Naive thymus-derived CD4-positive, alpha-beta T cell (primary cell): ENCODE measurements at regions not wholly inside any gene's neighbourhood (a gene's known extent, or its start where the extent isn't known, plus 50 kb on each side); places are given as distances from the start of the nearest gene placed in this dataset.

Source experiments
- ATAC-seq: fragments of 150-1000 bp; cut with Tn5 transposase; 2 replicates; pipeline ENCODE4 v1.10.0; 2021; ENCODE audit warnings: mild to moderate bottlenecking, moderate library complexity
- CTCF ChIA-PET: fragments of 350-600 bp; sonication (Branson Sonifier 250); formaldehyde crosslinking; loops from one replicate; lab custom pipeline; 2021; ENCODE audit warnings: antibody characterized with exemption; lab: Charles Lee
- POLR2A ChIA-PET: fragments of 350-600 bp; sonication (Branson Sonifier 250); formaldehyde crosslinking; loops from one replicate; lab custom pipeline; 2021; ENCODE audit warnings: antibody characterized with exemption, inconsistent platforms; lab: Charles Lee
- DNase-seq, 9 donors: peaks; one replicate each; pipeline versions ENCODE4 v3.0.0 to v3.0.0-alpha.2; 2020 to 2022; ENCODE audit warnings: mixed read lengths in 1 of 9
- H3K27ac ChIP-seq: one replicate; pipeline ENCODE4 v1.7.0; 2013; ENCODE audit warnings: mild to moderate bottlenecking, low read depth, low read length, moderate library complexity
- H3K27me3 ChIP-seq, 2 donors: one replicate each; pipeline ENCODE4 v1.7.0; 2013; ENCODE audit warnings: low read length in 2 of 2, mild to moderate bottlenecking in 2 of 2, moderate library complexity in 2 of 2; ENCODE audit not compliant: control insufficient read depth in 2 of 2, insufficient read depth in 2 of 2
- H3K36me3 ChIP-seq, 3 experiments: 1 replicate in 2 of 3; 2 replicates in 1 of 3; pipeline ENCODE4 v1.7.0; 2013; ENCODE audit warnings: low read length in 3 of 3, mild to moderate bottlenecking in 3 of 3, moderate library complexity in 1 of 3; ENCODE audit not compliant: insufficient read depth in 3 of 3, control insufficient read depth in 2 of 3
- H3K4me1 ChIP-seq, 2 donors: one replicate each; pipeline ENCODE4 v1.7.0; 2013; ENCODE audit warnings: low read length in 2 of 2, mild to moderate bottlenecking in 2 of 2, moderate library complexity in 1 of 2; ENCODE audit not compliant: control insufficient read depth in 2 of 2, insufficient read depth in 2 of 2
- H3K4me3 ChIP-seq: 2 replicates; pipeline ENCODE4 v1.7.0; 2013; ENCODE audit warnings: mild to moderate bottlenecking, low read length
- H3K9me3 ChIP-seq, 3 experiments: 1 replicate in 2 of 3; 2 replicates in 1 of 3; pipeline ENCODE4 v1.7.0; 2013; ENCODE audit warnings: low read length in 3 of 3; ENCODE audit not compliant: control insufficient read depth in 2 of 3
- H3K27ac Mint-ChIP-seq, 9 donors: one replicate each; pipeline ENCODE4 v1.8.0; 2020 to 2022; ENCODE audit warnings: mixed read lengths in 9 of 9, mild to moderate bottlenecking in 8 of 9, moderate library complexity in 5 of 9, inconsistent platforms in 2 of 9
- H3K27me3 Mint-ChIP-seq, 5 donors: one replicate each; pipeline ENCODE4 v1.8.0; 2021 to 2022; ENCODE audit warnings: mixed read lengths in 5 of 5, mild to moderate bottlenecking in 1 of 5
- H3K36me3 Mint-ChIP-seq, 5 donors: one replicate each; pipeline ENCODE4 v1.8.0; 2020 to 2022; ENCODE audit warnings: mixed read lengths in 5 of 5, mild to moderate bottlenecking in 3 of 5, inconsistent platforms in 1 of 5
- H3K4me1 Mint-ChIP-seq, 7 donors: one replicate each; pipeline ENCODE4 v1.8.0; 2020 to 2022; ENCODE audit warnings: mixed read lengths in 7 of 7, mild to moderate bottlenecking in 3 of 7, inconsistent platforms in 1 of 7
- H3K4me3 Mint-ChIP-seq, 10 donors: one replicate each; pipeline ENCODE4 v1.8.0; 2020 to 2022; ENCODE audit warnings: mild to moderate bottlenecking in 10 of 10, mixed read lengths in 10 of 10, moderate library complexity in 6 of 10, inconsistent platforms in 2 of 10
- H3K9me3 Mint-ChIP-seq, 11 donors: one replicate each; pipeline ENCODE4 v1.8.0; 2020 to 2022; ENCODE audit warnings: mixed read lengths in 11 of 11, mild to moderate bottlenecking in 4 of 11, inconsistent platforms in 1 of 11, moderate library complexity in 1 of 11
- intact Hi-C, 2 donors: fragments of 100-400 bp; cut with micrococcal nuclease; formaldehyde crosslinking; loops; one replicate each; pipeline ENCODE4 v1.15.1; 2023

GRCh38 chr4:117770269-117771102 lies 263.8 kb upstream of the NDST3 start:
- no peaks in the 10 kb centered on the region for H3K27me3 ChIP-seq
- no peaks in the 10 kb centered on the region for H3K4me1 ChIP-seq
- ATAC-seq: no peak
- no peak for DNase-seq
- intact Hi-C loops: no loop called here
- Mint-ChIP-seq H3K4me1 (peaks cover 0 to 2% (median 0%) of the 10 kb centered on the region in 7 donors), H3K27me3 (no peaks in the 10 kb centered on the region), H3K27ac (no peak overlapping the region), H3K36me3 (no peaks in the 10 kb centered on the region), H3K9me3 (peaks cover 0 to 2% (median 0%) of the 10 kb centered on the region in 11 donors), H3K4me3 (no peak overlapping the region)
- no peaks in the 10 kb centered on the region for H3K9me3 ChIP-seq
- H3K4me3 ChIP-seq: no peak overlapping the region
- CTCF ChIA-PET: no interaction called here
- POLR2A ChIA-PET: no interaction called here
- H3K27ac ChIP-seq: no peak overlapping the region
- no peaks in the 10 kb centered on the region for H3K36me3 ChIP-seq

DNA sequence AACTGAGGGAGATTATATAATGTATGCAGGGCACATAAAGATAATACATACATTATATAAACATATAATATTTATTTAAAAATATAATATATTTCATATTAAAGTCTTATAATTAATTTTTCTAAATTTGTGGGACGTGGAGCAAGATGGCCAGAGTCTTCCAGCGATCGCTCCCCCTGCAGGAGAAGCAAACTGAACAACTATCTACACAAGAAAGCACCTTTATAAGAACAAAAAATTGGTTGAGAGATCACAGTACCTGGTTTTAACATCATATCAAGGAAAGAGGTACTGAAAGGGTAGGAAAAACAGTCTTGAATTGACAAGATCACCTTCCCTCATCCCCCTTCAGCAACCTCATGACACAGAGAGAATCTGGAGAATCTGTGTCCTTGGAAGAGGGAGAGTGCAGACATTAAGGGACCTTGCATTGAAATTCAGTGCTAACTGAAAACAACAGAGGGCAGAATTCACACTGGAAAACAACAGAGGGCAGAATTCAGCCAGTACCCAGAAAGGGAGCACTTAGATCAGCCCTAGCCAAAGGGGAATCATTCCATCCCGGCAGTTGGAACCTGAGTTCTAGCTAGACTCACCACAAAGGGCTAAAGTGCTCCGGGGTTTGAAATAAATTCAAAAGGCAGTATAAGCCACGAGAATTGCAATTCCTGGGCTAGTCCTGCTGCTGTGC lies 262.5 kb upstream of the NDST3 start:
- no peaks in the 10 kb centered on the region for H3K9me3 ChIP-seq
- DNase-seq (no peak), ATAC-seq (no peak)
- no peaks in the 10 kb centered on the region for H3K27me3 ChIP-seq
- H3K4me1 Mint-ChIP-seq: peaks cover 0 to 2% (median 0%) of the 10 kb centered on the region in 7 donors
- no peaks in the 10 kb centered on the region for H3K27me3 Mint-ChIP-seq
- no peaks in the 10 kb centered on the region for H3K36me3 Mint-ChIP-seq
- CTCF ChIA-PET: no interaction called here
- no peak overlapping the region for H3K27ac ChIP-seq
- intact Hi-C loops: no loop called here
- H3K4me1 ChIP-seq: no peaks in the 10 kb centered on the region
- no peak overlapping the region for H3K4me3 Mint-ChIP-seq
- no peaks in the 10 kb centered on the region for H3K36me3 ChIP-seq
- peaks cover 0 to 4% (median 0%) of the 10 kb centered on the region in 11 donors for H3K9me3 Mint-ChIP-seq
- H3K4me3 ChIP-seq: no peak overlapping the region
- POLR2A ChIA-PET: no interaction called here
- no peak overlapping the region for H3K27ac Mint-ChIP-seq

GRCh38 chr4:117773064-117773936 lies 261.0 kb upstream of the NDST3 start:
- Histone ChIP-seq H3K27ac (no peak overlapping the region), H3K9me3 (no peaks in the 10 kb centered on the region), H3K36me3 (no peaks in the 10 kb centered on the region), H3K4me3 (no peak overlapping the region), H3K4me1 (no peaks in the 10 kb centered on the region), H3K27me3 (no peaks in the 10 kb centered on the region)
- Mint-ChIP-seq H3K27ac (no peak overlapping the region), H3K27me3 (no peaks in the 10 kb centered on the region), H3K4me3 (no peak overlapping the region), H3K9me3 (peaks cover 0 to 4% (median 0%) of the 10 kb centered on the region in 11 donors), H3K36me3 (no peaks in the 10 kb centered on the region), H3K4me1 (no peaks in the 10 kb centered on the region)
- POLR2A ChIA-PET: no interaction called here
- CTCF ChIA-PET: no interaction called here
- no peak for ATAC-seq
- no peak for DNase-seq
- intact Hi-C loops: no loop called here

- H3K27me3 Mint-ChIP-seq: no peaks in the 10 kb centered on the region
- H3K36me3 Mint-ChIP-seq: no peaks in the 10 kb centered on the region
- Histone ChIP-seq H3K27me3 (no peaks in the 10 kb centered on the region), H3K9me3 (no peaks in the 10 kb centered on the region), H3K4me1 (no peaks in the 10 kb centered on the region), H3K36me3 (no peaks in the 10 kb centered on the region), H3K4me3 (no peak overlapping the region), H3K27ac (no peak overlapping the region)
- intact Hi-C loops: no loop called here
- no peaks in the 10 kb centered on the region for H3K4me1 Mint-ChIP-seq
- H3K4me3 Mint-ChIP-seq: no peak overlapping the region
- ATAC-seq (no peak), DNase-seq (no peak)
- ChIA-PET CTCF (no interaction called here), POLR2A (no interaction called here)
- H3K9me3 Mint-ChIP-seq: peaks cover 0 to 4% (median 0%) of the 10 kb centered on the region in 11 donors
- no peak overlapping the region for H3K27ac Mint-ChIP-seq
Measured at GRCh38 chr4:117777721-117778120, 256.6 kb upstream of the NDST3 start.

DNA sequence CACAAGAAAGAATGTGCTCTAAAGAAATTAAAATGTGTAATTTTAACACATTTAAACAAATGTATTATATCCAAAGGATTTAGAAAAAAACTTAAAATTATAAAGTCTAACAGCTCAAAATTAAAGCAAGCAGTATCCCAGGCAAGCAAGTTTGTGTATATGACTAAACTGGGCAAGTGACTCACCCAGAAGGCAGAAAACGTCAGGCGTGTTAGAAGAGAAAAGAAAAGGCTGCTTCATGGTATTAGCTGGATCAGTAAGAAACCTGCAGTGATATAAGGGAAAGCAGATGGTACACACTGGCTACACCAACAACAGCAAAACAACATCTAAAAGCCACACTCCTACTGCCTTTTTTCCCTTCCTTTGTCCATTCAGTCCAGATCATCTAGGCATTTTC lies 250.6 kb upstream of the NDST3 start:
- DNase-seq (no peak), ATAC-seq (no peak)
- Mint-ChIP-seq H3K9me3 (no peaks in the 10 kb centered on the region), H3K27ac (no peak overlapping the region), H3K27me3 (no peaks in the 10 kb centered on the region), H3K4me1 (no peaks in the 10 kb centered on the region), H3K36me3 (no peaks in the 10 kb centered on the region), H3K4me3 (no peak overlapping the region)
- ChIA-PET POLR2A (no interaction called here), CTCF (no interaction called here)
- no peak overlapping the region for H3K4me3 ChIP-seq
- intact Hi-C loops: no loop called here
- H3K36me3 ChIP-seq: no peaks in the 10 kb centered on the region
- H3K4me1 ChIP-seq: no peaks in the 10 kb centered on the region
- no peaks in the 10 kb centered on the region for H3K27me3 ChIP-seq
- no peaks in the 10 kb centered on the region for H3K9me3 ChIP-seq
- no peak overlapping the region for H3K27ac ChIP-seq

DNA sequence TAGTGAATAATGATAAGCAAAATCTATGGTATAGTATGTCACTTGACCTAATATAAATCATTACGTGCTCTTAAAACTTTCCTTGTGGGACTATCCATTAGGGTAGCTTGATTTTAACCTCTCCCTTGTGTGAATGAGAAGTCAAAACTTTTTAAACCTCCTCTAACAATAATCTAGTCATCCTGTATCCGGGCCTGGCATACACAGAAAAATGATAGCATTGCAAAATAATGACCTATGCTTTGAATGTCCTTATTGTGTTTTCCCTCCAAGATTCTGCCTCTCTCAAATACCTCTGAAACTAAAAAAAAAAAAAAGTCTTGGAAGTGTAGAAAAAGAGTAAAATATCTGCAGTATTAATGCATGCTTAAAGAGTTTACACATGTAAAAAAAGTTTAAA lies 250.0 kb upstream of the NDST3 start:
- Mint-ChIP-seq H3K4me1 (no peaks in the 10 kb centered on the region), H3K4me3 (no peak overlapping the region), H3K27me3 (no peaks in the 10 kb centered on the region), H3K36me3 (no peaks in the 10 kb centered on the region), H3K27ac (no peak overlapping the region), H3K9me3 (no peaks in the 10 kb centered on the region)
- intact Hi-C loops: no loop called here
- ATAC-seq (no peak), DNase-seq (no peak)
- H3K27me3 ChIP-seq: no peaks in the 10 kb centered on the region
- no peaks in the 10 kb centered on the region for H3K36me3 ChIP-seq
- H3K4me1 ChIP-seq: no peaks in the 10 kb centered on the region
- ChIA-PET POLR2A (no interaction called here), CTCF (no interaction called here)
- H3K27ac ChIP-seq: no peak overlapping the region
- H3K9me3 ChIP-seq: no peaks in the 10 kb centered on the region
- no peak overlapping the region for H3K4me3 ChIP-seq
